ENCODE measurements at regions not wholly inside any gene's neighbourhood (a gene's known extent, or its start where the extent isn't known, plus 50 kb on each side); places are given as distances from the start of the nearest gene placed in this dataset.

- Histone ChIP-seq H3K27me3 (ENCODE audit: control insufficient read depth, insufficient read depth, low read length) (no peaks in the 10 kb centered on the region), H3K4me3 (ENCODE audit: low read depth, low read length) (no peak overlapping the region), H3K36me3 (ENCODE audit: control insufficient read depth, insufficient read depth, low read length) (no peaks in the 10 kb centered on the region)
- ChIA-PET POLR2A (no interaction called here), CTCF (no interaction called here)
- no peak for TF ChIP-seq CTCF (IDR thresholded peaks at IDR 0.05; ENCODE audit: insufficient read depth, low read depth, low read length)
- no peak for DNase-seq (ENCODE audit: low read depth)
Measured at GRCh38 chr5:135678640-135679268, 100.0 kb upstream of the CXCL14 start.

GRCh38 chr5:135671966-135672365, 93.2 kb upstream of the CXCL14 start:
- DNase-seq (ENCODE audit: low read depth): no peak
- TF ChIP-seq CTCF (IDR thresholded peaks at IDR 0.05; ENCODE audit: insufficient read depth, low read depth, low read length): no peak
- Histone ChIP-seq H3K4me3 (ENCODE audit: low read depth, low read length) (no peak overlapping the region), H3K27me3 (ENCODE audit: control insufficient read depth, insufficient read depth, low read length) (no peaks in the 10 kb centered on the region), H3K36me3 (ENCODE audit: control insufficient read depth, insufficient read depth, low read length) (no peaks in the 10 kb centered on the region)
- ChIA-PET POLR2A (no interaction called here), CTCF (no interaction called here)

GRCh38 chr5:135671052-135671705, 92.4 kb upstream of the CXCL14 start:
- CTCF ChIA-PET: no interaction called here
- no peak for TF ChIP-seq CTCF (IDR thresholded peaks at IDR 0.05; ENCODE audit: insufficient read depth, low read depth, low read length)
- Histone ChIP-seq H3K4me3 (ENCODE audit: low read depth, low read length) (no peak overlapping the region), H3K36me3 (ENCODE audit: control insufficient read depth, insufficient read depth, low read length) (no peaks in the 10 kb centered on the region), H3K27me3 (ENCODE audit: control insufficient read depth, insufficient read depth, low read length) (no peaks in the 10 kb centered on the region)
- POLR2A ChIA-PET: no interaction called here
- DNase-seq (ENCODE audit: low read depth): no peak

GRCh38 chr5:135670588-135670987, 91.8 kb upstream of the CXCL14 start:
- no peaks in the 10 kb centered on the region for H3K36me3 ChIP-seq (ENCODE audit: control insufficient read depth, insufficient read depth, low read length)
- ChIA-PET POLR2A (no interaction called here), CTCF (no interaction called here)
- H3K27me3 ChIP-seq (ENCODE audit: control insufficient read depth, insufficient read depth, low read length): no peaks in the 10 kb centered on the region
- no peak for TF ChIP-seq CTCF (IDR thresholded peaks at IDR 0.05; ENCODE audit: insufficient read depth, low read depth, low read length)
- DNase-seq (ENCODE audit: low read depth): no peak
- H3K4me3 ChIP-seq (ENCODE audit: low read depth, low read length): no peak overlapping the region

- ChIA-PET POLR2A (no interaction called here), CTCF (no interaction called here)
- DNase-seq (ENCODE audit: low read depth): no peak
- Histone ChIP-seq H3K27me3 (ENCODE audit: control insufficient read depth, insufficient read depth, low read length) (no peaks in the 10 kb centered on the region), H3K4me3 (ENCODE audit: low read depth, low read length) (no peak overlapping the region), H3K36me3 (ENCODE audit: control insufficient read depth, insufficient read depth, low read length) (no peaks in the 10 kb centered on the region)
- TF ChIP-seq CTCF (IDR thresholded peaks at IDR 0.05; ENCODE audit: insufficient read depth, low read depth, low read length): no peak
Measured at GRCh38 chr5:135669416-135669815, 90.6 kb upstream of the CXCL14 start.
